GM19452 (cell line): ENCODE measurements at regions not wholly inside any gene's neighbourhood (a gene's known extent, or its start where the extent isn't known, plus 50 kb on each side); places are given as distances from the start of the nearest gene placed in this dataset.
A peak's percentile ranks its signal among the peaks of the same experiment; 100 is the strongest.

ENCODE experiments used
- ATAC-seq: cut with Tn5 transposase; IDR thresholded peaks from one replicate; pipeline ENCODE4 v1.9.1; 2021; ENCODE audit not compliant: unreplicated experiment

GRCh38 chr2:52423655-52424054 is 1343.9 kb upstream of the CHAC2 start:
- ATAC-seq: no peak

- no peak for ATAC-seq
Observed at GRCh38 chr2:52423111-52423510, 1344.5 kb upstream of the CHAC2 start.

DNA sequence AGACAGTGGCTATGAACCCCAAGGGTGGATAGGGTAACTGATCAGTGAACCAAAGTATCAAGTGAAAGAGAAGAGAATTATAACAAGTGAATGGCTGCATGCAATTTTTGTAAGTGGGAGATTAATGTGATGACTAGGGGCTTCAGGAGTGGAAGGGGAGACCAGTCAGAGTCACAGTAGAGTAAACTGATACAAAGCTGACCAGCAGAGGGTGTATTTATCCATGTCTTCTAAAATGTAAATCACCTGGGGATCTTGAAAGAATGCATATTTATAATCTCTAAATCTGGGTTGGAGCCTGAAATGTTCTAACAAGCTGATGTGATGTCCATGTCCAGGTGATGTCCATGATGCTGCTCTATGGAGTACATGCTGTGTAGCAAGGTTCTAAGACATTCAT is 1351.3 kb upstream of the CHAC2 start:
- no peak for ATAC-seq

- ATAC-seq: no peak
Observed at GRCh38 chr2:52414561-52415295, 1352.9 kb upstream of the CHAC2 start.

- peak; percentile 80 for ATAC-seq
Observed at GRCh38 chr2:52409308-52410118, 1358.1 kb upstream of the CHAC2 start.

DNA sequence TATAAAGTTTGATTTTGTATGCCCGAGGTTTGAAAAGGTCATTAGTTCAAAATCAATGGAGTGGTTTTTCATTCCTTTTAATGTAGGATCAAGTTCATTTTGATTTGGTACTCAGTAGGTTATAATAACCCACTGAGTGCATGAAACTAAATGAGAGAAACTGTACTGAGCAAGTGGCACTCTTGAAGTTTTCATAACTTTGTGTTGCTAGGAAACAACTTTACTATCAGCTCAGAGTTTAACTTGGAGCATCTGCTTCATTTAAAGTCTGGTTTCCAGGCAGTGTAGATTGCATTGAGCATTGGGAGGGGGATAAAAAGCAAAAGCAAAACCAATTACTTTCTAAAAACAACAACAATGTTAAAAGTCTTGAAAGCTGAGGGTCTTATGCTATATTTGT is 1361.6 kb upstream of the CHAC2 start:
- no peak for ATAC-seq

GRCh38 chr2:52404866-52405265 is 1362.7 kb upstream of the CHAC2 start:
- ATAC-seq: no peak

GRCh38 chr2:52404046-52404445 is 1363.6 kb upstream of the CHAC2 start:
- no peak for ATAC-seq

DNA sequence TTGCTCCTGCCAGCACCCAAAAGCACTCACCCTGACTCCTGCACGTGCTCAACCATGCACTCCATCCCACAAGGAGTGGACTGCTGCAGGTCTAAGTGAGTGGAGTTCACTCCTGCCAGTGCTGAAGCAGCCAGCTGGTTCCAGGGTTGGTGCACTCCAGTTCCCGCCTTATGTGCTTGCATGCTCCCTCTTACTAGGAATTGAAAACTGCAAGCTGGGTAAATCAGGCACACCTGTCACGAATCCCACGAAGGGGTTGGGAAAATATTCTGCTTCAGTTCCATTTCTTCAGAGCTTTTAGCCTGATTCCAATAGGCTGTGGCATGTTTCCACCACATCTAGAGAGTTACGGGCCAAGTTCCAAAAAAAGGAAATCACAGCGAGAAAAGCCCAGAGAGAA is 1365.5 kb upstream of the CHAC2 start:
- no peak for ATAC-seq

GRCh38 chr2:52396836-52397235 is 1364.9 kb upstream of the NRXN1 start:
- no peak for ATAC-seq

DNA sequence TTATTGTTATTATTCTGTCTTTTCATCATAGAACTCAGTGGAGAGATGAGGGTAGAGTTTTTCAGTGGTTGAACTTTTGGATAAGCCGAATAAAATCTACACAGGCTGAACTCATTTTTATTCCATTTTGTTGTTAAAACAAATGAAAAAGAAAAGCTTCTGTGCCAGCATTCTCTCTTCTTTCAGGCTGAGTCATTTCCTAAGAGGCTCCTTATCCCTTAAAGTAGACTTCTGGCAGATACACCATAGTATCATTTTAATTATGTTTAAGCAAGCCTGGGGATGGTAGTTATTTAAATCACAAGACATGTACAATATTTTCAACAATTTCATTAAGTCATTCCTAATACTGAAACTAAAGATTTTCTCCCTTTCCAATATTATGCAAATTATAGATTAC is 1364.0 kb upstream of the NRXN1 start:
- no peak for ATAC-seq

DNA sequence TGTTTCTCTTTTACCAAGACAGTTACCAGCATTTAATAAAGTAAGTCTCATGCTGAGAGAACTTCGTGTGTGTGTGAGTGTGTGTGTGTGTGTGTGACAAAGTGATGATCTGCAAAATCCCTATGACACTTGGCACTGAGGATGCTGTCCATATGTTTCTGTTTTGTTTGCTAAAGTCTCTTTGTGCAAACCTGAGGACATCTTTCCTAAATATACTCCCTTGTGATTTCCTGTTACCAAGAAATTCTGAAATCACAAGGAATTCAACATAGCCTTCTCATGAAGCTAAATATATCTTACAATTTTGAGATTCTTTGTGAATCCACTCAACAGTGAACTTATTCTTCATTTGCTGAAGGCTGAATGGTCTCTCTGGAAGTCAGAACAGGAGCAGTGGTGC is 1359.7 kb upstream of the NRXN1 start:
- no peak for ATAC-seq

DNA sequence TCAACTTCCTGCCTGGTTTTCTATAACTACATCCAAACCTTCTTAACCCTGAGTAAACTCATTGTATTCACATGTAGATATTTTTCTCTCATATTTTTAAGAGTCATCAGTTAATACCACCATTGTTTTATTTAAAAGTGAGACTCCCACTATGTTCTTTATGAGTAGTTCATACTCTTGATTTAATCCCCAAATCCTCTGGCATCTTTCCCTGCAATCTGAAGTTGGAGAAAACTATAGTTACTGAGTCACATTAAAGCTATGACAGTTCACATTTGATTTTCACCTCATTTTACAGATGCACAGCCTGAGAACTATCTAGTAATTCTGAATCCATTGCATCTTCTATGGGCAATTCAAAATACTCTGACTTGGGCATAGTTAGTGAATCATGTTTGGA is 1358.7 kb upstream of the NRXN1 start:
- ATAC-seq: no peak

- ATAC-seq: no peak
Observed at GRCh38 chr2:52387937-52388590, 1356.1 kb upstream of the NRXN1 start.

- ATAC-seq: no peak
Observed at GRCh38 chr2:52386433-52387030, 1354.6 kb upstream of the NRXN1 start.

DNA sequence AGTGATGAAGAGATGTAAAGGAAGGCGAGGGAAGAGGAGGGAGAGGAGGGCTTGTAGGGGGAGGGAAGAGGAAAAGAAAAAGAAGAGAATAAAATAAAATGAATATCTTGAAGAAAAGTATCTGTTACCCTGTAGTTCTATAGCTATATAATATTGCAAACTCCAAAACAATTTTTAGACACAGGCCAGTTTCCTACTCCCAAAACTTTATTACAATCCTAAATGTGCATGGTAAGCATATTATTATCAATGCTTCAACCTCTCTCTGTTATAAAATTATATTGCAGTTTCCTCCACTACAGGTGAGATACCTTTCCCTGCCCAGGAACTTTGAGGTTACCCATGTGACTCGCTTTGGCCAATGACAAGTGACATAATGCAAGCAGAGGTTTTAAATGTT is 1351.6 kb upstream of the NRXN1 start:
- ATAC-seq: no peak

DNA sequence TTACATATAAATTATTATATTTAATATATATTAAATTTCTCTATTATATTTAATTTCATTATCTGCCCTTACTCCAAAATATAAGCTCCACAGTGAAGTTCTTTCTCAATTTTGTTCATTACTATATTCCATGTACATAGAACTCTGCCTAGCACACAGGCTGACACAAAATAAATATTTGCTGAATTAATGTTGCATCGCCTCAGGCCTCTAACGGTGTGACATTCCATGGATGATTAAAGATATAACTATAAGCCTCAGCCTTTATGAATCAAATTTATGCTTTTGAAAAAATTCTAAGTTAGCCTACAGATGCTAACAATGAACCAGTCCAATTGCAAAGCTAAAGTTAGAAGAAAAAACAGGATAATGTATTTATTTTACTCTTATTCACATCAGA is 1337.2 kb upstream of the NRXN1 start:
- ATAC-seq: no peak

GRCh38 chr2:52368141-52368540 is 1336.2 kb upstream of the NRXN1 start:
- ATAC-seq: no peak

DNA sequence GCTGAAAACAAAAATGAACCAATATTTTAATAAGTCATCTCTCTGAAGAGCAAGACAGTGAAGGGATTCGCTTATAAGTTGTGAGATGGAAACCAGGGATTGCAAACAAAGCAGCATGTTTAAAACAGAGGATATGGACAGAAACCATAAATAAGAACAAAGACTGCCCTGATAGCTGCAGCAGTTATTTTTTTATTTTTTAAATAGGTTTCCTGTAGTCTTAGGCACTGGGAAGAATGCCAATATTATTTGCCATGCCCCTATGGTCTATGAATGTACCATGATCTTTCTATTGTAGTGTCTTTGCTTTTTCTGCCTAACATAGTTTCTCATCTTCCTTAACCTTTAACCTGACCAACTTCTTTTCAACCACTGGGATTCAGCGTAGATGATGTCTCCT is 1334.0 kb upstream of the NRXN1 start:
- no peak for ATAC-seq

GRCh38 chr2:52356556-52356955 is 1324.6 kb upstream of the NRXN1 start:
- no peak for ATAC-seq

DNA sequence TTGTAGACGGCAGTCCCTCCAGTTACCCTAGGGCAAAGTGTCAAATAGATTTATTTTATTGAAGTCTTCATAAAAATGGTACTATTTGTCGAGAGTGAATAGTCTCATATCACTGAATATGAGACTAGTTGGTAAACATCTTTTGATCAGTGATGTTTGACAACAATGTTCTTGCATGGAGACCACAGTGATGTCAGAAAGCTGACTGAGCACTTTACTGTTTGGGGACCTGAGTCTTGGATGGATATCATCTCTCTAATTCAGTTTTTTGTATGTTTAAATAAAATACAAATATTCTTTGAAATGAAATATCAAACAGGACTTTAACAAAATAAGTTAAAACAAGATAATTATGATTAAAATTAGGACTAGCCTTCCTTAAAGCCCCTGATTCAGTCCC is 1315.4 kb upstream of the NRXN1 start:
- ATAC-seq: no peak

DNA sequence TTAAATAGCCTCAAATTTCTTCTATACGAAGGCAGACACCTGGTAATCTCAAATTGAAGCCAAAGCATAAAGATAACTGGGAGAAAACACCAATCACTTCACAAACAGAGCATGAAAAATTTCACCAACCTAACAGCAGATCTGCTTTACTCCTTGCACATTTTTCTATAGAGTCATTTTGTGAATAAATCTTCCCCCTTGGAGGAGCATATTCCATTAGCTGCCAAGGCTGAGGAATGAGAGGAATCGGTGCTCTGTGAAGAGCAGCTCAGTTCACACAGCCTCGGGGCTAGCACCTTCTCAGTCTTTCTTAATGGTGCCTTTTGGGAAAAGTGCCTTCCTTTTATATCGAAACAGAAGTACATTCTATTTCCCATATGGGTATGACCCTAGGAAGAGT is 1313.7 kb upstream of the NRXN1 start:
- no peak for ATAC-seq
